ENCODE measurements at regions not wholly inside any gene's neighbourhood (a gene's known extent, or its start where the extent isn't known, plus 50 kb on each side); places are given as distances from the start of the nearest gene placed in this dataset.

- TF ChIP-seq, protein P1, sequence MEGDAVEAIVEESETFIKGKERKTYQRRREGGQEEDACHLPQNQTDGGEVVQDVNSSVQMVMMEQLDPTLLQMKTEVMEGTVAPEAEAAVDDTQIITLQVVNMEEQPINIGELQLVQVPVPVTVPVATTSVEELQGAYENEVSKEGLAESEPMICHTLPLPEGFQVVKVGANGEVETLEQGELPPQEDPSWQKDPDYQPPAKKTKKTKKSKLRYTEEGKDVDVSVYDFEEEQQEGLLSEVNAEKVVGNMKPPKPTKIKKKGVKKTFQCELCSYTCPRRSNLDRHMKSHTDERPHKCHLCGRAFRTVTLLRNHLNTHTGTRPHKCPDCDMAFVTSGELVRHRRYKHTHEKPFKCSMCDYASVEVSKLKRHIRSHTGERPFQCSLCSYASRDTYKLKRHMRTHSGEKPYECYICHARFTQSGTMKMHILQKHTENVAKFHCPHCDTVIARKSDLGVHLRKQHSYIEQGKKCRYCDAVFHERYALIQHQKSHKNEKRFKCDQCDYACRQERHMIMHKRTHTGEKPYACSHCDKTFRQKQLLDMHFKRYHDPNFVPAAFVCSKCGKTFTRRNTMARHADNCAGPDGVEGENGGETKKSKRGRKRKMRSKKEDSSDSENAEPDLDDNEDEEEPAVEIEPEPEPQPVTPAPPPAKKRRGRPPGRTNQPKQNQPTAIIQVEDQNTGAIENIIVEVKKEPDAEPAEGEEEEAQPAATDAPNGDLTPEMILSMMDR (conservative IDR thresholded peaks at IDR 0.05 in 1 of 2, IDR thresholded peaks at IDR 0.05 in 1 of 2; ENCODE audit: extremely low read depth in 1 of 2, insufficient read depth in 1 of 2, low read depth in 1 of 2, low read length in 2 of 2), result no peak
- TF ChIP-seq EZH2 (IDR thresholded peaks at IDR 0.05; ENCODE audit: borderline replicate concordance, low read length), result no peak
These were observed 177.0 kb upstream of the CCDC68 start for GRCh38 chr18:55136258-55136657.
